Inferior parietal cortex (tissue), 1 donor: ENCODE measurements at regions not wholly inside any gene's neighbourhood (a gene's known extent, or its start where the extent isn't known, plus 50 kb on each side); places are given as distances from the start of the nearest gene placed in this dataset.
"Not testable (repeated sequence)": the region's sequence is repeated elsewhere in the genome, so short reads cannot be mapped to it uniquely, and the experiment has no call there.

Source experiments
- DNase-seq: peaks from one replicate; pipeline ENCODE4 v3.0.0-alpha.2; 2016; ENCODE audit errors: extremely low spot score

- no peak for DNase-seq
Observed at GRCh38 chr3:175969456-175969855, 1110.3 kb downstream of the NAALADL2 start.

- no peak for DNase-seq
Observed at GRCh38 chr3:175965036-175965435, 1105.9 kb downstream of the NAALADL2 start.

- no peak for DNase-seq
Observed at GRCh38 chr3:175957427-175957826, 1098.3 kb downstream of the NAALADL2 start.

GRCh38 chr3:175956964-175957363 is 1097.8 kb downstream of the NAALADL2 start:
- DNase-seq = no peak

GRCh38 chr3:175951047-175951694 is 1092.0 kb downstream of the NAALADL2 start:
- DNase-seq = no peak

- no peak for DNase-seq
Observed at GRCh38 chr3:175948041-175948440, 1088.9 kb downstream of the NAALADL2 start.

- DNase-seq = peak; percentile 12
Observed at GRCh38 chr3:175941352-175941751, 1082.2 kb downstream of the NAALADL2 start.

- DNase-seq = no peak
Observed at GRCh38 chr3:175940881-175941280, 1081.7 kb downstream of the NAALADL2 start.

- no peak for DNase-seq
Observed at GRCh38 chr3:175940243-175940642, 1081.1 kb downstream of the NAALADL2 start.

GRCh38 chr3:175937367-175937766 is 1078.2 kb downstream of the NAALADL2 start:
- DNase-seq = not testable (repeated sequence)

- DNase-seq = no peak
Observed at GRCh38 chr3:175932586-175932985, 1073.5 kb downstream of the NAALADL2 start.

- DNase-seq = no peak
Observed at GRCh38 chr3:175919133-175919532, 1060.0 kb downstream of the NAALADL2 start.

GRCh38 chr3:175916191-175916934 is 1057.2 kb downstream of the NAALADL2 start:
- DNase-seq = no peak

- no peak for DNase-seq
Observed at GRCh38 chr3:175914785-175915184, 1055.7 kb downstream of the NAALADL2 start.

GRCh38 chr3:175913286-175913685 is 1054.2 kb downstream of the NAALADL2 start:
- DNase-seq = no peak

GRCh38 chr3:175911937-175912336 is 1052.8 kb downstream of the NAALADL2 start:
- no peak for DNase-seq

GRCh38 chr3:175902226-175902625 is 1043.1 kb downstream of the NAALADL2 start:
- DNase-seq = no peak

GRCh38 chr3:175898194-175898593 is 1039.1 kb downstream of the NAALADL2 start:
- DNase-seq = no peak

- DNase-seq = no peak
Observed at GRCh38 chr3:175896655-175897054, 1037.5 kb downstream of the NAALADL2 start.

GRCh38 chr3:175895731-175896130 is 1036.6 kb downstream of the NAALADL2 start:
- DNase-seq = no peak

GRCh38 chr3:175893566-175893965 is 1034.4 kb downstream of the NAALADL2 start:
- no peak for DNase-seq

GRCh38 chr3:175890066-175890465 is 1030.9 kb downstream of the NAALADL2 start:
- no peak for DNase-seq

- DNase-seq = no peak
Observed at GRCh38 chr3:175885231-175885766, 1026.2 kb downstream of the NAALADL2 start.
